Epithelial cell of esophagus (primary cell): ENCODE measurements at regions not wholly inside any gene's neighbourhood (a gene's known extent, or its start where the extent isn't known, plus 50 kb on each side); places are given as distances from the start of the nearest gene placed in this dataset.

Source experiments
- DNase-seq: peaks from one replicate; pipeline ENCODE4 v3.0.0; 2010; ENCODE audit warnings: low read depth
- H3K4me3 ChIP-seq: 2 replicates; pipeline ENCODE4 v1.5.1; 2011; ENCODE audit warnings: mild to moderate bottlenecking, low read length, control low read depth
- TF ChIP-seq, protein P1 (sequence below): IDR thresholded peaks from 2 replicates; pipeline ENCODE4 v1.5.1; 2011; ENCODE audit warnings: low read depth, mild to moderate bottlenecking, low read length, control low read depth, inconsistent platforms; ENCODE audit not compliant: insufficient read depth; ENCODE audit errors: missing control alignments

DNA sequence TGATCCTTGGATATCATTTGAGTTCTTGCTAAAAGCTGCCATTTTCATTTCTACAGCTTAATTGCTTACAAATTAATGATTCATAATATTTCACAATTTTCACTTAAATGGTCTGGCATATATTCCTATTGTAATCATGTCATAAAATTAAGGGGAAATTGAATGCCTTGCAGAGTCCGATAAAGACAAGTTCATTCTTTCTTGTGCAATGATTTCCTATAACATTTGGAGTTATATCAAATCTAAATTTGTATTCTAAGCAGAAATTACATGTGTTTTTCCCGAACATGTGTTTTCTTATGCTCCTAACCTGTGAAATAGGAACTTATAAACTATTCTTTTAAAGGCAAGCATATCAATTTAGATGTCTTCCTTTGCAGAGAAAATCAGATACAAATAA is 118.3 kb upstream of the CYYR1 start:
- no peak for DNase-seq
- no peak overlapping the region for H3K4me3 ChIP-seq
- TF ChIP-seq, protein P1, sequence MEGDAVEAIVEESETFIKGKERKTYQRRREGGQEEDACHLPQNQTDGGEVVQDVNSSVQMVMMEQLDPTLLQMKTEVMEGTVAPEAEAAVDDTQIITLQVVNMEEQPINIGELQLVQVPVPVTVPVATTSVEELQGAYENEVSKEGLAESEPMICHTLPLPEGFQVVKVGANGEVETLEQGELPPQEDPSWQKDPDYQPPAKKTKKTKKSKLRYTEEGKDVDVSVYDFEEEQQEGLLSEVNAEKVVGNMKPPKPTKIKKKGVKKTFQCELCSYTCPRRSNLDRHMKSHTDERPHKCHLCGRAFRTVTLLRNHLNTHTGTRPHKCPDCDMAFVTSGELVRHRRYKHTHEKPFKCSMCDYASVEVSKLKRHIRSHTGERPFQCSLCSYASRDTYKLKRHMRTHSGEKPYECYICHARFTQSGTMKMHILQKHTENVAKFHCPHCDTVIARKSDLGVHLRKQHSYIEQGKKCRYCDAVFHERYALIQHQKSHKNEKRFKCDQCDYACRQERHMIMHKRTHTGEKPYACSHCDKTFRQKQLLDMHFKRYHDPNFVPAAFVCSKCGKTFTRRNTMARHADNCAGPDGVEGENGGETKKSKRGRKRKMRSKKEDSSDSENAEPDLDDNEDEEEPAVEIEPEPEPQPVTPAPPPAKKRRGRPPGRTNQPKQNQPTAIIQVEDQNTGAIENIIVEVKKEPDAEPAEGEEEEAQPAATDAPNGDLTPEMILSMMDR, result no peak

DNA sequence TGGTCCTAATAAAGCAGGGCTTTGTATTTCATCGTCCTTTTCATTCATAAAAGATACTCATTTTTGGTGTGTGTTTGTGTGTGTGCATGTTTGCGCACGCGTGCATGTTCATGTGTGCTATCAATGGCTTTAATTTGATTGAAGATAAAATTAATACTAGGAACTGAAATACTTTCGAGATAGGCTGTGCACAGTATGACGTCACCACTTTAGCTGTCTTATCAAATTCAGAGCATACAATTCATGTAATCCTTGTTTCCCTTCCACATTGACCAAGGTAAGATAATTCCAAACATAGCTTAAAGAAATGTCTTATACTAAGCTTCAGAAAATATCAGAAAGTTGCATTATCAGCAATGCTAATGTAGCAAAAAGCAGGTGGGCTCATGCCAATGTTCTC is 113.6 kb upstream of the CYYR1 start:
- DNase-seq, result no peak
- H3K4me3 ChIP-seq, result no peak overlapping the region
- TF ChIP-seq, protein P1, result no peak

DNA sequence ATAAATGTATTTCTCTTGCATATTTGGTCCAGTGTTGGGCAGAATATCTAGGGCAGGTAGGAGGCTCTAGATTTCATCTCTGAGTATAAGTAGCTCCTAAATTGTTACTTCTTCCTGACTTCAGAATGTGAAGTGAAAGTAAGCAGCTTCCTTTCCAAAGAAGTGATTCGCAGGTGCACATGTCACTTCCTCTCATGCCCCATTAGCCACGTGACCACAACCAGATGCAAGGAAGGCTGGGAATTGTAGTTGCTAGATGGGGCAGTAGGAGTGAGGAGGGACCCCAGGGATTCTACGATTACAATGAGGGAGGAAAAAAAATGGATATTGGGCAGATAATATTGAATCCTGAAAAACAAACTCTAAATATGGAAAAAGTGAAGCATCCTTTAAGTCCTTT is 113.2 kb upstream of the CYYR1 start:
- no peak overlapping the region for H3K4me3 ChIP-seq
- DNase-seq, result peak; percentile 63
- TF ChIP-seq, protein P1, result no peak

GRCh38 chr21:26684889-26685288 is 111.8 kb upstream of the CYYR1 start:
- H3K4me3 ChIP-seq, result no peak overlapping the region
- DNase-seq, result peak; percentile 79
- TF ChIP-seq, protein P1, result no peak

DNA sequence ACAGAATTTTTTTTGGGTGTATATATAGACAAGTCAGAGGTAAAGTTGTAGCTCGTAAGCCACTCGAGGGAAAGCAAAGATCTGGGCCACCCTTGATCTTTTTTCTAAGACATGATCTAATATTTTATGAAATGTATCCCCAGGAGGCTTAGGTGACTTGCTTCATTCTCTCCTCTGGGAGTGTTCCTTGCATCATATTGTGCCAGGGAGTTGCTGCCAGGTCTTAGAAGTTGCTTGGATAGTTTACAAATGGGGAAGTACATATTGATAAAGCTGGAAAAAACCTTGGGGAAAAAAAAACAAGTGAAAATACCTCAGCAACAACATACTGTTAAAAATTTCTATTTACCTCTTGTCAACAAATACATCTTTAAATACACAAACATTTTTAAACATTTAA is 110.9 kb upstream of the CYYR1 start:
- TF ChIP-seq, protein P1, result no peak
- no peak overlapping the region for H3K4me3 ChIP-seq
- peak; percentile 54 for DNase-seq

DNA sequence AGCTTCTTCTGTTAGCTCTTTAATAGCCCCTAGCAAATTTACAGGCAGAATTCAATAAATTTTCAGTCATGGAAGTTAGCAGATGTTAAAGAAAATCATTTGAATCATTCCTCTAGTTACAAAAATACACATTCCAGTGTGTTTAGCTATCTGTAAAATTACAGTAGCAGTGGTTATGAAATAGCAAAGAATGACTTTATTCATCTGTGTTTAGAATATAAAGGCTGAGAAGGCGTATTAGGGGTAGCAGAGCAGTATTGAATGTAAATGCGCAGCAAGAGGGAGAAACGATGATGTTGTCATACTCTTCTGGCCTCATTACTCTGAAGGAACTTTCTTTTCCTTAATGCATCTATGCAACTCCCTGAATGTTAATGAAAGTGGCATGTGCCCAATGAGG is 106.2 kb upstream of the CYYR1 start:
- no peak for DNase-seq
- no peak overlapping the region for H3K4me3 ChIP-seq
- TF ChIP-seq, protein P1, result no peak

DNA sequence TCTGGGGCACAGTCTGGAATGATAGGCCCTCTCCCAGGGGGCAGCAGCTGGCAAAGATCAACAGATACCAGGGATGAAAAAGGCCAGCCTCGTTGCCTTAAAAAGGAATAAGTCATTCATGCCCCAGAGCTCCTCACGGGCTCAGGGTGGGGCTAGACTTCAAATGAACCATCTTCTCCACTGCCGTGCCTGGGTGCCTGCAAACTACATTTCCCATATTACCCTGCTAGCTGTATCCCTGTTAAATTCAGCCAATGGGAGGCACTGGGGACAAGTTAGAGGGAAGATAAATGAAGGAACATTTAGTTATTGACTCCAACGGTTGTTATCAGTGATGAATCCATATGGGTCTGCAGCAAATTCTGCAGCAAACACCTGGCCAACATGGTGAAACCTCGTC is 101.2 kb upstream of the CYYR1 start:
- TF ChIP-seq, protein P1, result no peak
- H3K4me3 ChIP-seq, result no peak overlapping the region
- no peak for DNase-seq
